ENCODE measurements at regions not wholly inside any gene's neighbourhood (a gene's known extent, or its start where the extent isn't known, plus 50 kb on each side); places are given as distances from the start of the nearest gene placed in this dataset.

GRCh38 chr17:70677783-70678647 lies 508.7 kb downstream of the KCNJ2 start:
- no peak overlapping the region for H3K27ac Mint-ChIP-seq
- TF ChIP-seq ZNF331 (CRISPR knock-in tag; IDR thresholded peaks at IDR 0.05; ENCODE audit: low read depth) (no peak), JUNB (IDR thresholded peaks at IDR 0.05; ENCODE audit: unreplicated experiment) (no peak), EZH2phosphoT487 (IDR thresholded peaks at IDR 0.05; ENCODE audit: unreplicated experiment) (no peak), CTCF (conservative IDR thresholded peaks at IDR 0.05; ENCODE audit: low read depth in 2 of 2) (no peak), REST (IDR thresholded peaks at IDR 0.05; ENCODE audit: unreplicated experiment) (no peak), STAT1 (IDR thresholded peaks at IDR 0.05; ENCODE audit: unreplicated experiment) (no peak), POLR2AphosphoS5 (IDR thresholded peaks at IDR 0.05; ENCODE audit: low read depth) (no peak), ZNF114 (CRISPR knock-in tag; IDR thresholded peaks at IDR 0.05) (no peak), ETS1 (IDR thresholded peaks at IDR 0.05) (no peak)

More at GRCh38 chr17:70677783-70678647, 508.7 kb downstream of the KCNJ2 start:
- H3K9me3 Mint-ChIP-seq: no peaks in the 10 kb centered on the region; the same call in 2 of the 3 replicates
- H3K27ac ChIP-seq (ENCODE audit: low read depth): no peak overlapping the region
- H3K4me2 ChIP-seq: no peak overlapping the region
- H4K20me1 ChIP-seq (replicated peaks; ENCODE audit: insufficient read depth): no peaks in the 10 kb centered on the region
- H3F3A ChIP-seq (replicated peaks; ENCODE audit: low read depth): no peaks in the 10 kb centered on the region
- H3K9me2 ChIP-seq (ENCODE audit: insufficient read depth): no peaks in the 10 kb centered on the region
- no peaks in the 10 kb centered on the region for H3K27me3 ChIP-seq (ENCODE audit: insufficient read depth)
- peak; percentile 46; the same call in 2 of the 3 replicates for ATAC-seq
- no peaks in the 10 kb centered on the region for H3K36me3 ChIP-seq (ENCODE audit: insufficient read depth)
- DNase-seq (ENCODE audit: low spot score): peak; percentile 42
- H3K36me3 Mint-ChIP-seq (ENCODE audit: low read depth): no peaks in the 10 kb centered on the region
- H3K4me3 Mint-ChIP-seq: no peak overlapping the region
- H3K4me1 Mint-ChIP-seq: peaks cover 23% of the 10 kb centered on the region
- H3K4me1 ChIP-seq (ENCODE audit: insufficient read depth): peaks cover 5% of the 10 kb centered on the region; the same call in 1 of the 2 replicates
- H3K79me2 ChIP-seq (replicated peaks; ENCODE audit: insufficient read depth): no peaks in the 10 kb centered on the region
- peak overlapping the region; percentile 64 for H2AFZ ChIP-seq
- H3K4me3 ChIP-seq: no peak overlapping the region
- H3K27me3 Mint-ChIP-seq (ENCODE audit: insufficient read depth, low read depth, poor library complexity): peaks cover 2% of the 10 kb centered on the region

Measured in GM23338 (cell line).